ENCODE measurements at regions not wholly inside any gene's neighbourhood (a gene's known extent, or its start where the extent isn't known, plus 50 kb on each side); places are given as distances from the start of the nearest gene placed in this dataset.

DNA sequence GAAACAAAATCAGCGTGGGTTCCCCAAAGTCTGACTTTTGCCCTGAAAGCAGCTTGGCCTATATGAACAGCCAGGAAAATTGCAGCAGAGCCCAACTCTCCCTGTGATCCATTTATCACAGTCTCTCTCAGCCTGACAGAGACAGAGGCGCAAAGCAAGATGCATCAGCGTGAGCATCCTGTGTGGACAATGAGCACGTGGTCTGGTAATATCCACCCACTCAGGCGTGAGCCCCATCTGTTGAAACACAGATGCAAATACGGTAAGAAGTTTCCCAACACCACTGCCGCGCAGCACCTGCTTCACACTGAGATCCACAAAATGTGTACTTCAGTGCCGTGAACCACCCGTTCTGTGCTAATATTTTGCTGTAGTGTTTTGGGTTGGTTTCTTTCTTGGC, 114.6 kb downstream of the MRPL36 start:
- DNase-seq (ENCODE audit: low read depth), result no peak
- TF ChIP-seq, protein P1, sequence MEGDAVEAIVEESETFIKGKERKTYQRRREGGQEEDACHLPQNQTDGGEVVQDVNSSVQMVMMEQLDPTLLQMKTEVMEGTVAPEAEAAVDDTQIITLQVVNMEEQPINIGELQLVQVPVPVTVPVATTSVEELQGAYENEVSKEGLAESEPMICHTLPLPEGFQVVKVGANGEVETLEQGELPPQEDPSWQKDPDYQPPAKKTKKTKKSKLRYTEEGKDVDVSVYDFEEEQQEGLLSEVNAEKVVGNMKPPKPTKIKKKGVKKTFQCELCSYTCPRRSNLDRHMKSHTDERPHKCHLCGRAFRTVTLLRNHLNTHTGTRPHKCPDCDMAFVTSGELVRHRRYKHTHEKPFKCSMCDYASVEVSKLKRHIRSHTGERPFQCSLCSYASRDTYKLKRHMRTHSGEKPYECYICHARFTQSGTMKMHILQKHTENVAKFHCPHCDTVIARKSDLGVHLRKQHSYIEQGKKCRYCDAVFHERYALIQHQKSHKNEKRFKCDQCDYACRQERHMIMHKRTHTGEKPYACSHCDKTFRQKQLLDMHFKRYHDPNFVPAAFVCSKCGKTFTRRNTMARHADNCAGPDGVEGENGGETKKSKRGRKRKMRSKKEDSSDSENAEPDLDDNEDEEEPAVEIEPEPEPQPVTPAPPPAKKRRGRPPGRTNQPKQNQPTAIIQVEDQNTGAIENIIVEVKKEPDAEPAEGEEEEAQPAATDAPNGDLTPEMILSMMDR (IDR thresholded peaks at IDR 0.05; ENCODE audit: control insufficient read depth, extremely low read depth, insufficient read depth), result no peak
- no peak overlapping the region for H3K4me3 ChIP-seq (ENCODE audit: low read depth, low read length)

DNA sequence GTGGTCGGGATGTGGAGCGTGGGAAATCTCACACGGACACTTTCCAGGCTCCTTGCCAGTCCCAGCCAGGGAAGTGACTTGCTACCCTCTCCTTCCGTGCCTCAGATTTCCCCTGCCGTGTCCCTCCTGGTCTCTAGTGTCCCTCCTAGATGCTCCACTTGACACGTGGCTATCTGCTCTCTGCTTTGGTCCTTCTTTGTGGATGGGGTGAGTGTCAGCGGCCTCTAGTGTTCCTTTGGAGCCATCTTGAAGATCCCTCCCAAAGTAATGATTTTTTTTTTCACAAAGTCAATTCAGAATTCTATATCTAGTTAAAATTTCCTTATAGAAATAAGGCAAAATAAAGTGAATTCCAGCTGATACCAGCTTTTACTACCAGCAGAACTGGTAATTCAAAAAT, 117.7 kb downstream of the MRPL36 start:
- TF ChIP-seq, protein P1 (IDR thresholded peaks at IDR 0.05; ENCODE audit: control insufficient read depth, extremely low read depth, insufficient read depth), result 0 out of 2 replicates have a peak, but pooled peaks have one; percentile 4
- DNase-seq (ENCODE audit: low read depth), result no peak

DNA sequence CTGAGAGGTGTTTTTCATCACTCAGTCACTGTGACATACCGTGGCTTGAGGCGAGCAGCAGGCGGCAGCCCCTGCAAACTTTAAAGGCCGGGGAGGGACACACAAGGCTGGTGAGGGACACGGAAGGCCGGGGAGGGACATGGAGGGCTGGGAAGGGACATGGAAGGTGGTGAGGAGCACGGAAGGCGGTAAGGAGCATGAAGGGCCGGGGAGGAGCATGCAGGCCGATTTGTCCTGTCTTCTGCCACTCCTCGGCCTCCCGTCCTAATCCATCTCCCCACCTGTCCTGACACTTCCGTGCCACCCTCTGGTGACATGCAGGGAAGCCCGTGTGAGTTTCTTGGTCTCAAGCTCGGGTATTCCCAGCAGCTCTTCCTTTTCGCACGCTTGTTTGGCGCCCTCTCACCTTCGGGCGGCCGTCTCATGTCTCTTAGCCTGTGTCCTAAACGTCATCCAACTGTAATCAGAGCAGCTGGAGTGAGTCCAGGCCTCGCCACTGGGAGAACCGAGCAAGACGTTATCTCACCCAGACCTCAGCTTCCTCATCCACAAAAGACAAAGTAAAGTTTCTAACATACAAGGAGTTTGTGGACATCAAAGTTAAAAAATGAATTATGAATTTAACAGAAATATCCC, 126.5 kb downstream of the MRPL36 start:
- TF ChIP-seq, protein P1 (IDR thresholded peaks at IDR 0.05; ENCODE audit: control insufficient read depth, extremely low read depth, insufficient read depth), result no peak
- peak; percentile 23 for DNase-seq (ENCODE audit: low read depth)
- H3K4me3 ChIP-seq (ENCODE audit: low read depth, low read length), result no peak overlapping the region

More for the DNA sequence above, 117.7 kb downstream of the MRPL36 start:
- no peak overlapping the region for H3K4me3 ChIP-seq (ENCODE audit: low read depth, low read length)

DNA sequence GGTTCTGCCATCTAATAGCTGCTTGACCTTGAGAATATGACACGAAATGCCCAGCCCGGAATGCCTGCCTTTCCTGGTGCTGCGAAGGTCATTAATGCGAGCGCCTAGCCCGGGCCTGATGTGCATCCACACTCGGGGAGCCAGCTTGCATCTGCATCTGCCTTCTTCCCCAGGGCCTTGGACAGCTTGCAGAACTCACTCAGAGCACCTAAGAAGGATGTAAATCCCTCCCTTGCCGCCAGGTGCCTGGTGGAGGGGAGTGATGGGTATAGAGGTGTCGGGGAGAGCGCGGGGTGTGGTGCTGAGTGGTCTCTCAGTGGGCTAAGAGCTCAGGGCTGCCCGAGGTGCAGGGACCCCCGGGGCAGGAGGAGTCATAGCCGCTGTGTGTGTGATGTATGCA, 127.2 kb downstream of the MRPL36 start:
- DNase-seq (ENCODE audit: low read depth), result no peak
- H3K4me3 ChIP-seq (ENCODE audit: low read depth, low read length), result no peak overlapping the region
- TF ChIP-seq, protein P1 (IDR thresholded peaks at IDR 0.05; ENCODE audit: control insufficient read depth, extremely low read depth, insufficient read depth), result no peak

DNA sequence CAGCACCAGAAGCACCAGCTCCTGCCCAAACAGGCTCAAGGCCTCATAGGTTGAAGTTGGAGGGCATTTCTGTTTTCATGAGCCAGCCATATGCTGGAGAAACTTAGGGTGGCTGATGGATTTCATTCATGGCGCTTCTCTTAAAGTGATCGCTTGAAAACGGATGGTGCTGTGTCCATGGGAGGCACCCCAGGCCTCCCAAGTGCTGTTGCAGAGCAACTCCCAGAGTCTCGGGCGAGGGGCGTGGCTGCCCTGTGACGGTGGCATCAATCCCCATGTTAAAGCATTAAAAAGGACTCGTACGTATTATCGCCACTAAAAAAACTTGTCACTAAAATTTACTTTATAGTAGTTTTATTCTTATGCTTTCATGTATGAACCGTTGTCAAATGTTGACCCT, 128.3 kb downstream of the MRPL36 start:
- TF ChIP-seq, protein P1 (IDR thresholded peaks at IDR 0.05; ENCODE audit: control insufficient read depth, extremely low read depth, insufficient read depth), result no peak
- no peak overlapping the region for H3K4me3 ChIP-seq (ENCODE audit: low read depth, low read length)
- no peak for DNase-seq (ENCODE audit: low read depth)

DNA sequence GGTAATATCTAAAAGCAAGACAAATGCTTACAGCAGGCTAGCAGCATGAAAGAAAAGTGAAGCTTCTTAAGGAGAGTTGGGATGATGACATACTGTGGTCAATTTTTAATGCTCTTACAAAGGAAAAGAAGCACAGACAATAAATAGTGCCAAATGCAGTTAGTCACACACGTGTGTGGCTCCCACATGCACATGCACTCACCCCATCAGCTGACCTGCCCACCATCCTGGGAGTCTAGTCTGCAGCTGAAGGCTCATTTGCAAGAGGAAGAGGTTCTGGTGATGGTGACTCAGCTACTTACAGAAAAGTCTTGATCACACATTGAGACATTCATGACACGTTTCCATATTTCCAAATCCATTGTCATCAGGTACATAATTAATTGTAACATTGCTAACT, 129.3 kb downstream of the MRPL36 start:
- no peak for DNase-seq (ENCODE audit: low read depth)
- TF ChIP-seq, protein P1 (IDR thresholded peaks at IDR 0.05; ENCODE audit: control insufficient read depth, extremely low read depth, insufficient read depth), result no peak
- H3K4me3 ChIP-seq (ENCODE audit: low read depth, low read length), result no peak overlapping the region

Data from LNCaP clone FGC (cell line).